Fibroblast of skin of right quadriceps (primary cell): ENCODE measurements at regions not wholly inside any gene's neighbourhood (a gene's known extent, or its start where the extent isn't known, plus 50 kb on each side); places are given as distances from the start of the nearest gene placed in this dataset.
A peak's percentile ranks its signal among the peaks of the same experiment; 100 is the strongest.

Experiments used
- DNase-seq: peaks from one replicate; pipeline ENCODE4 v3.0.0-alpha.2; 2013

DNA sequence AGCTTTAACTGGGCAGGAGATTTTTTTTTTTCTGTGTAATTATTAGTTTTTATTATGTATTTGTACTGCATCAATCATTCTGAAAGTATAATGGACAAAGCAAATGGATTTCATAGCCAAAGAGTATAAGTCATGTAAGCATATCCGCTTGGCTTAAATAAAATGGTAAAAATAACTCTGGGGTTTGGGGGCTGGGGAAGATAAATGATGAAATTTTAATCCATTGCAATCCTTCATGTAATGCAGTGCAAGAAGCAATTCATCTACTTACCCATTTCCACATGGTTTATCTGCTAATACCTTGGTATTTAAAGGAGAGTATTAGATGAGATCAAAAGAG is 781.4 kb downstream of the QKI start:
- DNase-seq: no peak

GRCh38 chr6:164195278-164195941 is 780.9 kb downstream of the QKI start:
- no peak for DNase-seq

GRCh38 chr6:164188861-164189260 is 774.3 kb downstream of the QKI start:
- DNase-seq: no peak

DNA sequence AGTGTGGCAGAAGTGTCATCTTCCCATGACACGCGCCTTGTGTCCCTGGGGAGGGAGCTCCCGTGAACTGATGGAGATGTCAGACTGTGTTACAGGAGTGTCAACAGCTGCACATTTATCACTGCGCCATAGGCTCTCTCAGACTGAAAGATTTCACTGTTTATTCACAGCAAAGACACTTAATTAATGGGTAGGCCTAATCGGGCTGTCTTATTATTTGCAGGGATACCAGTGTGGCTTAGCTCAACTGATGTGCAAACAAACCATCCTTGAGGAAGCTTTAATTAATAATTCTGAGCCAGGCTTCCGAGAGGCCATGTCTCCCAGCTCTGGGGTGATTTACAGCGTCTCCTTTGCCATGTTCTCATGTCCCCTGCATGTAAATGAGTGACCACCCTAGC is 771.0 kb downstream of the QKI start:
- no peak for DNase-seq

- no peak for DNase-seq
Observed at GRCh38 chr6:164184410-164184809, 769.9 kb downstream of the QKI start.

DNA sequence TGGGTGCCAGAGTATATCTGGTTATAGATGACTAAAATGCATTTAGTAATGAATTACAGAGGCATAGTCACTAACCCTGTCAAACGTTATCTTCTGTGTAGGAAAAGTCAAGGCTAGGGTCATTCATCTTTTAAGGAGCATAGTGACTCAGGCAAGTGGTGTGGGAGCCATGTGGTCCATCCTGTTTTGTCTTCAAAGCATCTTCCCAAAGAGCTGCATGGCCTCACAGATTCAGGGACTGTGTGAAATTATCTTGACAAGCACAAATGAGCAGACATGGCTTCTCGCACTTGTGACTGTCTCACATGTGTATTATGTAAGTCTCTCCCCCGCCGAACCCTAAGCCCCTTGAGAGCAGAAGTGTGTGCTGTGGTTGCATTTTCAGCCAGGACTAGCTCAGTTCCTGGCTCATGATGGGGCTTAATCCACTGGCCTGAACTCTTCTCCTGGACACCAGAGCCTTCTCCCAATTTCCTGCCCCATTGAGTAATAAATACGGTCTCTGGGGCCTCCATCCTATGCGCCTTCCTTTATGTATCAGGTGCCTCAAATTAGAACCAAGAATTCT is 769.1 kb downstream of the QKI start:
- DNase-seq: no peak

- no peak for DNase-seq
Observed at GRCh38 chr6:164178679-164179332, 764.3 kb downstream of the QKI start.

- no peak for DNase-seq
Observed at GRCh38 chr6:164169355-164169754, 754.8 kb downstream of the QKI start.

GRCh38 chr6:164168595-164168994 is 754.1 kb downstream of the QKI start:
- DNase-seq: no peak

- DNase-seq: no peak
Observed at GRCh38 chr6:164167873-164168405, 753.4 kb downstream of the QKI start.

GRCh38 chr6:164166996-164167395 is 752.5 kb downstream of the QKI start:
- DNase-seq: no peak

DNA sequence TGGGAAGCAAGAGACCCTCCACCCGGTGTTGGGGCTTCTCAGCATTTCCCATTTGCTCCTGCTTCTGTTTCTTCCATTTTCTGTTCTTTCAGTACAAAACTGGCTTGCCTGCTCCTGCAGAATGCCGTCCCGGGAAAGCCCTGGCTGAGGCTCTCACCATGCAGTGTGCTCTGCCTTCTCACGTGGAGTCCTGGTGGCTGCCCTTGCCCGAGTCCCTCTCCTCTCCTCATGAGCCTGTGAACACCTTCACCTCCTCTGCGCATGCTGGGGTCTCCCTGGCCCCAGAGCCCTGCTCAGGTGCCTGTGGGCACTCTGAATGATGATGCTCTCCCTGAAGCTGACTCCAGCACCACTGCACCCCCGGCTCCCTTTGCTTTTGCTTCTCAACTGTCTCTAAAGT is 752.0 kb downstream of the QKI start:
- no peak for DNase-seq

GRCh38 chr6:164164876-164165275 is 750.4 kb downstream of the QKI start:
- peak; percentile 4 for DNase-seq

GRCh38 chr6:164163239-164163638 is 748.7 kb downstream of the QKI start:
- no peak for DNase-seq

GRCh38 chr6:164159061-164159460 is 744.5 kb downstream of the QKI start:
- DNase-seq: no peak

GRCh38 chr6:164154588-164154987 is 740.1 kb downstream of the QKI start:
- DNase-seq: no peak

DNA sequence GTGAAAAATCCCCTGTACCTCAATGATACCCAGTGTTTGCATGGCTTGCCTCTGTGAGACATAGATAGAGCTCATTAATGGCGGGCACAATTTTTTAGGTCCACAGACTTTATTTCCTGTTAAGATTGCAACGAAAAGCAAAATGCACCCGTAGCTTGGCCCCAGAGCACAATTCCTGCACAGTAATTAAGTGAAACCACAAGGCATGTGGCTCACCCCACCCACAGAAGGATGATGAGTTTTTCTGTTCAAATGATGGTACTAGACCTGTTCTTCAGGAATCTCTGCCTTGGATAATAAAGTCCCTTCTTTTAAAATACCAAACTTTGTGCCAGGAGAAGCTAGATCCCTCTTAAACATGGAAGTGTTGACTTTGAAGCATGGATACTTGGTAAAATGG is 738.1 kb downstream of the QKI start:
- no peak for DNase-seq

DNA sequence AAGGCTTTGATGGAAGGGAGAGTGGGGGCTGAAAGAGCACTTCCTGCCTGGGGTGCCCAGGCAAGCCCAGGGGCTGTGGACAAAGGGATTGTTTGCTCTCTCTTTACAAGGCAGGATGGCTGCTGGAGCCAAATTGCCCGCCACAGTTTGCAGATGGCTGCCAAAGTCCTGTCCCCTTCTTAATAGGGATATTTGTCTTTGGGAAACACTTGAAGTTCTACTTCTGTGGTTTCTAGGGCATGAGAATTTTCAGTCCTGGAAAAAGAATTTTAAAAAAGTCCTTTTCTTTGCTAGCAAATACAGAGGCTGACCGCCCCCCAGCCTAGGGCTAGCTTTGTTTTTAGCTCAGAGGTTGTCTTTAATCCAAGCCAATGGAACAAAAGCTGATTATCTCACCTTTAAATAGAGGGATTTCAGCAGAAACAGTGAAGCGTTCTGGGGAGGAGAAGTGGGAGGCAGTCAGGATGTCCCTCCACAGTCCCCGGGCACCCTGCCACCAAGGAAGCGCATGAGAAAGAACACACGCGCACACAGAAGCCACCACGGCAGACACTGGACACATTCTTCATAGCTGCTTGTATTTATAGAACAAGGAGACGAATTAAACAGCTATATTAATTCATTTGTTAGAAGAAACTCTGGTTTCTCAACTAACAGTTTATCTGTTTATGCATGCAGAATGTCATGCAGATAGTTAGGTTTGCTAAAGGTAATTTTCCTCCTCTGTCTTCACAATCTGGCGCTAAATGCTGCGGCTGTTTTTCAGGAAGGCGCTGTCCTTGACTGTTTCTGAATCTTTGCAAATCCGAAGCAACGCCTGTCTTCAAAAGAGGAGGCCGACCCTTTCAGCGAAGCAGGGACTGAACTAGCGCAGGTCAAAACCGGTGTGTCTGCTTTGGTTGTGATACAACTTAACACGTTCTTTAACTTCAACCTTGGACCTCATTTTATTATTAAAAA is 736.9 kb downstream of the QKI start:
- no peak for DNase-seq

- DNase-seq: no peak
Observed at GRCh38 chr6:164150232-164150631, 735.7 kb downstream of the QKI start.

- DNase-seq: peak; percentile 74
Observed at GRCh38 chr6:164148788-164149187, 734.3 kb downstream of the QKI start.

- DNase-seq: no peak
Observed at GRCh38 chr6:164144316-164144715, 729.8 kb downstream of the QKI start.

DNA sequence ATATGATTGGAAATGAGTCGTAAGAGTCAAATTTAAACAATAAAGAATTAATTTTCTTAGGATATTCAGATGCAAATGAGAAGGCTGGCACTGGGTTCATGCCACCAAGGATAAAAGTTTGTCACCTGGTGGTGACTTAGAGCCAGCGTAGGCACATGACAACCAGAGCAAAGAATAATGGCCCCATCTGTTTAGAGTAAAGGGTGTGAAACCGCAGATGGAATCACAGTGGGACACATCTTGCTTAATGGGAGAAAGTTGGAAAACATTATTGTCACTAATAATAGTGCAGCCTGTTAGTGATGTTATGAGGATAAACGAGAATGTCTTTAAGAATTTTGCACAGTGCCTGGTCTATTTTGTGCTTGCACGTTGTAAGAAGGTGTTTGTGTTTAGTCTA is 727.8 kb downstream of the QKI start:
- peak; percentile 1 for DNase-seq

DNA sequence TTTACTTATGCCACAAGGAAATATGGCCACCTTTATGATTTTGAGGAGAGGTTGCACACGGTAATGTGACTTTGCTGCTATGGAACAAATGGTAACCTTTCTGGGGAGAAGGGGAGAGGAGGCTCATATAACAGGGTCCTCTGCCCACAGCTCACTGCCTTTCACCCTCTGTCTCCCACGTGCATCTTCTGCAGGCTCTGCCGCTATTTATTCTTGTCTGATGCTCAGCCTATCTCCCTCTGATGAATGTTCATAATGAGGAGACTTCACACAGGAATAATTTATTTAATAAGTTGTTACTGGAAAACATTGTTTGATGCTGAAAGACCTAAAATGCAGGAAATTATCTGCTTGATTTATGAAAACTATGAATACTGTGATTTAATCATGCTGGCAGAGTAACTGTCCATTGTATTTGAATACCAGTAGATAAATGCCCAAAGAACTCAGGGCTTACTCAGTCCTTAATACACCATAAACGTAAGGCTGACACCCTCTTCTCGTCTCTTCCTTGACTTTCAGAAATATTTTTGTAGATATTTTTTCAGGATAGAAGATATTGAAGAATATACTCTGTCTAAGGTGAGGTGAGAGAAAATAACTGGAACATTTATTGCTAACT is 721.1 kb downstream of the QKI start:
- DNase-seq: no peak
